Neutrophil (primary cell): ENCODE measurements at regions not wholly inside any gene's neighbourhood (a gene's known extent, or its start where the extent isn't known, plus 50 kb on each side); places are given as distances from the start of the nearest gene placed in this dataset.

Experiments
- H3K27ac ChIP-seq: fragments of 200-600 bp; sonication (generic); 2 replicates; pipeline ENCODE4 v1.5.1; 2016; ENCODE audit warnings: mild to moderate bottlenecking, moderate library complexity
- H3K27me3 ChIP-seq: fragments of 200-600 bp; sonication (generic); 2 replicates; pipeline ENCODE4 v1.6.0; 2016; ENCODE audit warnings: mild to moderate bottlenecking
- H3K36me3 ChIP-seq: fragments of 200-600 bp; sonication (generic); 2 replicates; pipeline ENCODE4 v1.5.1; 2017
- H3K4me1 ChIP-seq, 2 experiments: fragments of 200-600 bp in 1 of 2; sonication (generic) in 1 of 2; 1 replicate in 1 of 2; 2 replicates in 1 of 2; pipeline versions ENCODE4 v1.5.1 to v1.6.1; 2013 to 2016; ENCODE audit warnings: low read depth in 1 of 2, low read length in 1 of 2, mild to moderate bottlenecking in 1 of 2, moderate library complexity in 1 of 2; ENCODE audit not compliant: control insufficient read depth in 1 of 2, insufficient read depth in 1 of 2
- H3K4me3 ChIP-seq, 2 experiments: fragments of 200-600 bp in 1 of 2; sonication (generic) in 1 of 2; 1 replicate in 1 of 2; 2 replicates in 1 of 2; pipeline ENCODE4 v1.5.1; 2013 to 2016; ENCODE audit warnings: low read depth in 1 of 2, low read length in 1 of 2, mild to moderate bottlenecking in 1 of 2, moderate library complexity in 1 of 2
- H3K9me3 ChIP-seq: fragments of 200-600 bp; sonication (generic); 2 replicates; pipeline ENCODE4 v1.5.1; 2016
- CTCF ChIP-seq: fragments of 200-600 bp; sonication (generic); IDR thresholded peaks from 2 replicates; pipeline ENCODE4 v1.5.1; 2016; ENCODE audit warnings: antibody characterized with exemption

- H3K4me3 ChIP-seq, result no peak overlapping the region
- peak overlapping the region; percentile 7 for H3K27ac ChIP-seq
- H3K9me3 ChIP-seq, result no peaks in the 10 kb centered on the region
- H3K4me1 ChIP-seq, result peaks cover 0 to 11% of the 10 kb centered on the region in 2 experiments
- no peak for TF ChIP-seq CTCF
- no peaks in the 10 kb centered on the region for H3K36me3 ChIP-seq
- H3K27me3 ChIP-seq, result no peaks in the 10 kb centered on the region
These were observed 279.2 kb downstream of the GALR1 start for GRCh38 chr18:77528872-77529271.

GRCh38 chr18:77529492-77530176 is 280.0 kb downstream of the GALR1 start:
- Histone ChIP-seq H3K36me3 (no peaks in the 10 kb centered on the region), H3K4me1 (peaks cover 0 to 11% of the 10 kb centered on the region in 2 experiments), H3K27ac (peak overlapping the region; percentile 7), H3K4me3 (no peak overlapping the region), H3K27me3 (no peaks in the 10 kb centered on the region), H3K9me3 (no peaks in the 10 kb centered on the region)
- no peak for TF ChIP-seq CTCF

- H3K36me3 ChIP-seq, result no peaks in the 10 kb centered on the region
- TF ChIP-seq CTCF, result no peak
- H3K9me3 ChIP-seq, result no peaks in the 10 kb centered on the region
- no peaks in the 10 kb centered on the region for H3K27me3 ChIP-seq
- no peak overlapping the region for H3K4me3 ChIP-seq
- peaks cover 0 to 11% of the 10 kb centered on the region in 2 experiments for H3K4me1 ChIP-seq
- no peak overlapping the region for H3K27ac ChIP-seq
These were observed 281.1 kb downstream of the GALR1 start for GRCh38 chr18:77530732-77531131.

- H3K9me3 ChIP-seq, result no peaks in the 10 kb centered on the region
- no peaks in the 10 kb centered on the region for H3K27me3 ChIP-seq
- H3K4me1 ChIP-seq, result no peaks in the 10 kb centered on the region
- TF ChIP-seq CTCF, result no peak
- no peak overlapping the region for H3K4me3 ChIP-seq
- H3K36me3 ChIP-seq, result no peaks in the 10 kb centered on the region
- no peak overlapping the region for H3K27ac ChIP-seq
These were observed 290.2 kb downstream of the GALR1 start for GRCh38 chr18:77539860-77540259.

- H3K27me3 ChIP-seq, result no peaks in the 10 kb centered on the region
- no peaks in the 10 kb centered on the region for H3K9me3 ChIP-seq
- no peak overlapping the region for H3K27ac ChIP-seq
- H3K4me1 ChIP-seq, result no peaks in the 10 kb centered on the region
- no peak overlapping the region for H3K4me3 ChIP-seq
- H3K36me3 ChIP-seq, result no peaks in the 10 kb centered on the region
- TF ChIP-seq CTCF, result no peak
These were observed 295.1 kb downstream of the GALR1 start for GRCh38 chr18:77544792-77545191.
